NCI-H524 (cell line): ENCODE measurements at regions not wholly inside any gene's neighbourhood (a gene's known extent, or its start where the extent isn't known, plus 50 kb on each side); places are given as distances from the start of the nearest gene placed in this dataset.

Experiments
- DNase-seq, 2 experiments: peaks; one replicate each; lab custom pipeline; 2025; lab: John Stamatoyannopoulos, UW

DNA sequence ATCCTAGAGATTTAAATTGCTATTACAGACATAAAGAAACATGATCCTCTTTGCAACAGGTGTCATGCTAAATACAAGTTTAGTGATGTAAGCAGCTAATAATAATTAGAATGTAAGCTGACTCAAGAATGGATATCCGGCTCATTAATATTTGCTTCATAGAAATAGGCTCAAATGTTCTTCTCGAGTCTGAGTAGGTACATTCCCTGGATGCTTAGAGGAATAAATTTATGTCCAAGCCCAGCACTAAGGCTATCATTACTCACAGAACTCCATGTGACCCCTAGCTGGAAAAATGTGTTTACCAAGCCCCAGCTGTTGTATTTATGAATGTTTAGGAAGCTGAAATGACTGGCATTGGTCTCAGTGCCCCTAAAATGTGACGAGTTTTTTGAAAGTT, 87.6 kb upstream of the TSPAN7 start:
- peak in 1 of 2 experiments; percentile 42 for DNase-seq

DNA sequence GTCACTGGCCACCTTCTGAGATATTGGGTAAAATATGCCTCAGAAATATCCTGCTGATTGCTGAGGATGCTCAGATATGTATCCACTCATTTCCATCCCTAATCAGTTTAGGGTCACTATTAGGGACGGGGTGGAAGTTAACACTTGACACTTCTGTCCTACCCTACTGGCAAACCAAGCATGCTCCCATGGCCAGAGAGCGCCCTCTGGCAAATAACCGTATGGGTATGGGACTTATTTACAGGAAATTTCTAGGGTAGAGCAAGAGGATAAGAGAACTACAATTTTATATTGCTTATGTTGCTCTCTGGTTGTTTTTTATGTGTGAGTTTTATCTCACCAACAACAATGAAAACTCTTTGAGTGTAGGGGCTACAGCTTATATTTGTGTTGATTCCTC, 86.8 kb upstream of the TSPAN7 start:
- no peak for DNase-seq

- DNase-seq = no peak
Observed at GRCh38 chrX:38482183-38482582, 79.2 kb upstream of the TSPAN7 start.

DNA sequence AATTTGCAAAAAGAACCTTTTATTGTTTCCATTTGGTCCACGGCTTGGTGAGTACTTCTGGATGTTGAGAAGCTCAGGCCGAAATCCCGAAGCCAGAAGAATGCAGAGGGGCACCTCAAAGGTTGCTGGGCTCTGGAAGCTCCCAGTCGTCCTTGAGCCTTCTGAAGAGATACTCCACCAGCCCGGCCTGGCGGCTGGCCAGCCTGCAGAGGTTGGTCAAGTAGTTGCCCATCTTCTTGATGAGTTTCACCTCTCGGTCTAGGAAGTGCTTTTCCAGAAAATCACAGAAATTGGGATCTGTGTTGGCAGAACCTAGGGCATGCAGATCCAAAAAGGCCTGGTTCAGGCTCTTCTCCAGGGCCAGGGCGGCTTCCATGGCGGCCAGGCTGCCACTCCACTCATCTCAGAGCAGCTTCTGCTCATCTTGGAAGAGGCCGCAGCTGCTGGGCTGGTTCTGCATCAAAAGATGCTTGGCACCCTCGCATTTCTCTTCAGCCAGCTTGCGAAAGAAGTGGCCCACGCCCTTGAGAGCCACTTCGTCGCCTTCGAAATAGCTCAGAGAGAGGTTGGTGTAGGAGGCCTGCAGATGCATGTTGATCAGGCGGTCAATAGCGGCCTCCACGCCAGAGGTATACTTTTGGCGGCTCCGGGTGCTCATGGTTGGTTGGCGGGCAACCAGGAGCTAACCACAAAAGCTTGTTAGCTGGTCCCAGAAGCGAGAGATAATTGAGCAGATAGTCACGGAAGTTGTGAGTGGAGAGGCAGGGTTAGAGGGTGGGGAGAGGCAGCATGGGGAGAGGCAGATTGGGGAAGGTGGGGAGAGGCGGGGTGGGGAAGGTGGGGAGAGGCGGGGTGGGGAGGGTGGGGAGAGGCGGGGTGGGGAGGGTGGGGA, 76.5 kb upstream of the TSPAN7 start:
- no peak for DNase-seq

GRCh38 chrX:38489341-38489740, 72.0 kb upstream of the TSPAN7 start:
- no peak for DNase-seq

GRCh38 chrX:38494239-38494823, 67.0 kb upstream of the TSPAN7 start:
- DNase-seq = no peak

- DNase-seq = peak in 1 of 2 experiments; percentile 50
Observed at GRCh38 chrX:38499658-38500057, 61.7 kb upstream of the TSPAN7 start.

GRCh38 chrX:38500141-38500540, 61.2 kb upstream of the TSPAN7 start:
- DNase-seq = peak in 1 of 2 experiments; percentile 53

- no peak for DNase-seq
Observed at GRCh38 chrX:38500866-38501265, 60.5 kb upstream of the TSPAN7 start.

DNA sequence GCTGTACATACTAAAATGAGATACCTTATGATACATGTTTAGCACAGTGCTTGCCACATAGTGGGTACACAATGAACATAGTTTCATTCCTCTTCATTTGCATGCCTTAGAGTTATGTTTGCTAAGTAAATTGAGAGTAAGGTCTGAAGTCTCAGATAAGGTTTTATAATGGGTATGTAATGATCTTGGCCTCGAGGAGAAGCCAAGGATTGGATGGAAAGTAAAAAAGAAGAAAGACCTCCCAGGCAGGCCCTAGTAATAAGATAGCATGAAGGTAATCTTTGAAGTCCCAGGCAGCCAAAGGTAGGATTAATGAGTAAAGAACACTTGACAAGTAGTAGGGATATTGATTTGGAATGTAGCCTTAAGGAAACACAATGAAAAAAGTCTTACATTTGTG, 55.8 kb upstream of the TSPAN7 start:
- DNase-seq = no peak
